ENCODE measurements at regions not wholly inside any gene's neighbourhood (a gene's known extent, or its start where the extent isn't known, plus 50 kb on each side); places are given as distances from the start of the nearest gene placed in this dataset.

DNA sequence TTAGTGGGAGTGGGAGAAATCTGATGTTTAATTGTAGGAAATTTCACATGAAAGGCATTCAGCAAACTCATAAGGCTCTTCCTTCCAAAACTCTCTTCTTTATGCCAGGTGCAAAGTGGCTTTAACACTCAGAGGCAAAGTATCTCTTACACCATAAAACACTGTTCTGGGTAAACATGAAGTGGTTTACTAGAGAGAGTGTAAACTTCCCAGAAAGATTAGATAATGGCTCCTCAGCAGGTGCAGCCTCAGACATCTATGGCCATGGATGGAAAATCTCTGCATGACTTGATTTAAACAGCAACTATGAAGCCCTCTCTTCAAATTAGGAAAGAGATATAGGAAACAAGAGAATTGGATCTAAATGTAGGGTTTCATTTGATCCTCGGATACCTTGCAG, 583.1 kb upstream of the SALL1 start:
- no peak overlapping the region for H3K4me3 ChIP-seq
- H3K9ac ChIP-seq (ENCODE audit: insufficient read length), result no peak overlapping the region
- no peak overlapping the region for H3K27ac ChIP-seq
- DNase-seq (ENCODE audit: low read depth, low spot score), result no peak
- no peak for TF ChIP-seq POLR2AphosphoS5 (IDR thresholded peaks at IDR 0.05; ENCODE audit: borderline replicate concordance, low read depth, low read length)
- no peak for TF ChIP-seq FOXP2 (optimal IDR thresholded peaks at IDR 0.05; ENCODE audit: control extremely low read depth, extremely low read length, insufficient read depth)
- TF ChIP-seq EZH2 (IDR thresholded peaks at IDR 0.05), result no peak
- no peaks in the 10 kb centered on the region for H3K36me3 ChIP-seq (ENCODE audit: insufficient read depth, low read length)
- no peaks in the 10 kb centered on the region for H3K9me3 ChIP-seq (ENCODE audit: low read depth, low read length)

DNA sequence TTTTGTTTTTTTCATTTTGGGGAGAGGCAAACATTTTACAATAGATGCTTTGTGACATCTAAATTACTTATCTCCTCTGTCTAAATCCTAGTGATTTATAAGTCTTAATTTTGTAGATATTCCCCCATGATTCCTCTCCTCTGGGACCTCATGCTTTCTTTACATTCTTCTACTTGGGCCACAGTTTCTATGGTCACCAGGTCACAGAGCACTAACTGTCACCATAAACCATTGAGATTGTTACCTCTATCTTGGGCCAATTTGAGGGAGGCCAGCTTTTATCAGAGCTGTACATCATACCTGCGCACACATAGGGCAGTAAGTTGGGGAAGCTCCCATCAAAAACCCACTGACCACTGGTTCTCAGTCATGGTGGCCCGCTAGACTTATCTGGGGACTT, 582.1 kb upstream of the SALL1 start:
- no peak for DNase-seq (ENCODE audit: low read depth, low spot score)
- Histone ChIP-seq H3K9ac (ENCODE audit: insufficient read length) (no peak overlapping the region), H3K36me3 (ENCODE audit: insufficient read depth, low read length) (no peaks in the 10 kb centered on the region), H3K27ac (no peak overlapping the region), H3K4me3 (no peak overlapping the region), H3K9me3 (ENCODE audit: low read depth, low read length) (no peaks in the 10 kb centered on the region)
- TF ChIP-seq FOXP2 (optimal IDR thresholded peaks at IDR 0.05; ENCODE audit: control extremely low read depth, extremely low read length, insufficient read depth) (no peak), EZH2 (IDR thresholded peaks at IDR 0.05) (no peak), POLR2AphosphoS5 (IDR thresholded peaks at IDR 0.05; ENCODE audit: borderline replicate concordance, low read depth, low read length) (no peak)

DNA sequence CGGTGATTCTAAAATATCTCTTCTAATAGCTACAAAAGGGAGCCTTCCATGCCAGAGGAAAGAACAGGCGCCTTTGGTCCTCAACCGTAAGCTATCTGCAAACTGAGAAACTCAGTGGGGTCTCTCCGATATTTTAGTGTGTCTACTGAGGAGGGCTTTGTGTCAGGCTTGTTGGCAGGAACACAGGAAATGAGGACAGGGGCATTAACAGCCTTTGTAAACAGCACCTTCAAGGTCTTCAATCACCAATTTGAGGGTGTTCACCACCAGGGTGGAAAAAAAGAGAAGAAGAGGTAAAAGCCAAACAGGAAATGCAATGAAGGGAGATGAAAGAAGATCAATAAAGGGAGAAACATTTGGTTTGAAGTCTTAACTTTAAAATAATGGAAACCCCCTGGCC, 580.1 kb upstream of the SALL1 start:
- DNase-seq (ENCODE audit: low read depth, low spot score), result no peak
- H3K27ac ChIP-seq, result no peak overlapping the region
- no peak overlapping the region for H3K9ac ChIP-seq (ENCODE audit: insufficient read length)
- no peaks in the 10 kb centered on the region for H3K9me3 ChIP-seq (ENCODE audit: low read depth, low read length)
- TF ChIP-seq EZH2 (IDR thresholded peaks at IDR 0.05), result no peak
- TF ChIP-seq FOXP2 (optimal IDR thresholded peaks at IDR 0.05; ENCODE audit: control extremely low read depth, extremely low read length, insufficient read depth), result no peak
- TF ChIP-seq POLR2AphosphoS5 (IDR thresholded peaks at IDR 0.05; ENCODE audit: borderline replicate concordance, low read depth, low read length), result no peak
- H3K36me3 ChIP-seq (ENCODE audit: insufficient read depth, low read length), result no peaks in the 10 kb centered on the region
- no peak overlapping the region for H3K4me3 ChIP-seq

DNA sequence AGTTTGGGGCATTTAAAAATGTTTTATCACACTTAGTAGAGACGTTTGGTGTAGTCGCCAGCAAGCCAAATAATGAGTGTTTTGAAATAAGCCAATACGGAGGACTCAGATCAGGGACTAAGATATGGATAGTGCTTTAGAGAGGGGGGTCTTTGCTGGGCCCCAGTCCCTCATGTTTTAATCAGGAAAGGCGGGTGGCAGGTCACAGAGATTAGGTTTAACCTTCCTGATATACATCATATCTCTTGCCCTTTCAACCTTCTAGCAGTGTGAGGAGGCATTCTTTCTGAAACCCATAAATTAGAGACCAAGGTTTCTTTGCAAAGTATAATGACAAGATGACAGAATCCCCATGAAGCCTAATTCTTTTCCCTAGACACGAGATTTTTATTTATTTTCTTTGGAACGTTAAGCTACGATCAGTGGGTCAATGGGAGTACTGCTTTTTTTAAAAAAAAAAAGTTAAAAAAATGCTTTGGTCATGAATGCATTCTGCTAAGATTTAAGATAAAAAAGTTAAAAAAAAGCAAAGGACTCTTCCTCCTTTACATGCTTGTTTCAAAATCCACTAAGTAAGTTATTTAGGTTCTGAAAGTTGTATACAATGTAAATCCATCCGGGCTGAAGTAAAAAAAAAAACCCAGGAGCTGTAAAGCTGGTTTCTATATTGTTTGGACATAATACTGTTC, 572.1 kb upstream of the SALL1 start:
- Histone ChIP-seq H3K9ac (ENCODE audit: insufficient read length) (no peak overlapping the region), H3K9me3 (ENCODE audit: low read depth, low read length) (no peaks in the 10 kb centered on the region), H3K36me3 (ENCODE audit: insufficient read depth, low read length) (no peaks in the 10 kb centered on the region), H3K4me3 (no peak overlapping the region), H3K27ac (no peak overlapping the region)
- DNase-seq (ENCODE audit: low read depth, low spot score), result no peak
- TF ChIP-seq EZH2 (IDR thresholded peaks at IDR 0.05) (no peak), FOXP2 (optimal IDR thresholded peaks at IDR 0.05; ENCODE audit: control extremely low read depth, extremely low read length, insufficient read depth) (no peak), POLR2AphosphoS5 (IDR thresholded peaks at IDR 0.05; ENCODE audit: borderline replicate concordance, low read depth, low read length) (no peak)

DNA sequence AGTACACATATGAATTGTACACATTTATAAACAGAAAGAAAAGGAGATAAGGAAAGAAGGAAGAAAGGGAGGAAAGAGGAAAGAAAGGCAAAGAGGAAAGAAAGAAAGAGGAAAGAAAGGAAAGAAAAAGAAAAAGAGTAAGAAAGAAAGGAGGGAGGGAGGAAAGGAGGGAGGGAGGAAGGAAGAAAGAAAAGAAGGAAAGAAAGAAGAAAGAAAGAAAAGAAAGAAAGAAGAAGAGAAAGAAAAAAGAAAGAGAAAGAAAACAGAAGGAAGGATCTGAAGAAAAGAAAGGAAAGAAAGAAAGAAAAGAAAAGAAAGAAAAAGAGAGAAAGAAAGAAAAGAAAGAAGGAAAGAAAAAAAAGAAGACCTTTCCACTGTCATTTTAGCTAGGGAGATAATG, 571.4 kb upstream of the SALL1 start:
- H3K36me3 ChIP-seq (ENCODE audit: insufficient read depth, low read length), result no peaks in the 10 kb centered on the region
- DNase-seq (ENCODE audit: low read depth, low spot score), result no peak
- no peaks in the 10 kb centered on the region for H3K9me3 ChIP-seq (ENCODE audit: low read depth, low read length)
- H3K27ac ChIP-seq, result no peak overlapping the region
- TF ChIP-seq POLR2AphosphoS5 (IDR thresholded peaks at IDR 0.05; ENCODE audit: borderline replicate concordance, low read depth, low read length) (no peak), FOXP2 (optimal IDR thresholded peaks at IDR 0.05; ENCODE audit: control extremely low read depth, extremely low read length, insufficient read depth) (no peak), EZH2 (IDR thresholded peaks at IDR 0.05) (no peak)
- no peak overlapping the region for H3K9ac ChIP-seq (ENCODE audit: insufficient read length)
- no peak overlapping the region for H3K4me3 ChIP-seq

DNA sequence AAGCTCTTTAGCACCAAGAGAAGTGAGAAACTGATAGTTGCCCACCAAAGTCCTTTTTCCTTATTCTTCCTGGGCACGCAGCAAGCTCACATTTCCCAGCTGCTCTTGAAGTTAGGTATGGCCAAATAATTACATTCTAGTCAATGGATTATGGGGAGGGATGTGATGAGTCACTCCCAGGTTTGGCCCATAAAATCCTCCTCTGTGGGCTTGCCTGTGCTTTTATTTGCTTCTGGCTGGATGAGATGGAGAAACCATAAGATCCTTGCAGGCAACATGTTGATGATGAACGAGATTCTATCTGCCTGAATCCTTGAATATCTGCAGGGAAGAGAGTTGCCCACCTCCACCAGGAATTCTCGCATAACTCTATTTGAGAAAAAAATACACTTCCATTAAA, 568.3 kb upstream of the SALL1 start:
- Histone ChIP-seq H3K27ac (no peak overlapping the region), H3K9ac (ENCODE audit: insufficient read length) (no peak overlapping the region), H3K9me3 (ENCODE audit: low read depth, low read length) (no peaks in the 10 kb centered on the region), H3K36me3 (ENCODE audit: insufficient read depth, low read length) (no peaks in the 10 kb centered on the region), H3K4me3 (no peak overlapping the region)
- DNase-seq (ENCODE audit: low read depth, low spot score), result no peak
- TF ChIP-seq POLR2AphosphoS5 (IDR thresholded peaks at IDR 0.05; ENCODE audit: borderline replicate concordance, low read depth, low read length), result no peak
- TF ChIP-seq FOXP2 (optimal IDR thresholded peaks at IDR 0.05; ENCODE audit: control extremely low read depth, extremely low read length, insufficient read depth), result no peak
- TF ChIP-seq EZH2 (IDR thresholded peaks at IDR 0.05), result no peak

DNA sequence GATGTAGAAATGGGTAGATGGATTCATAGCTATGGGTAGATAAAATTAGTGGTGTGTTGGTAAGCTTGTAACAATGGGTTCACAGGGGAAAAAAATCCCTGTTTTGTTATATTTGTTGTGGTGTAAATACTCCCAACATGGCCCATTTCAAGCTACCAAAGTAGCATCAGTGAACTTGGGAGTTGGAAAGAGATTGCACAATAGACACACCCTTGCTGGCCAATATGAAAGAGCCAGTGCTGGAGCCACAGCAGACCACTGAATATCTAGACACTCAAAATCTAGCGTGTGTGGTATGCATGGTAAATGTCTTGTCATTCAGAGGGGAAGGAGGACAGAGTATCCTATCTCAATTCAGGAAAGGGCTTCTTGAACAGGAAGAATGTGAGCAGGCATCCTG, 565.1 kb upstream of the SALL1 start:
- no peaks in the 10 kb centered on the region for H3K9me3 ChIP-seq (ENCODE audit: low read depth, low read length)
- no peak for DNase-seq (ENCODE audit: low read depth, low spot score)
- no peak for TF ChIP-seq POLR2AphosphoS5 (IDR thresholded peaks at IDR 0.05; ENCODE audit: borderline replicate concordance, low read depth, low read length)
- no peak overlapping the region for H3K27ac ChIP-seq
- H3K9ac ChIP-seq (ENCODE audit: insufficient read length), result no peak overlapping the region
- H3K36me3 ChIP-seq (ENCODE audit: insufficient read depth, low read length), result no peaks in the 10 kb centered on the region
- no peak overlapping the region for H3K4me3 ChIP-seq

DNA sequence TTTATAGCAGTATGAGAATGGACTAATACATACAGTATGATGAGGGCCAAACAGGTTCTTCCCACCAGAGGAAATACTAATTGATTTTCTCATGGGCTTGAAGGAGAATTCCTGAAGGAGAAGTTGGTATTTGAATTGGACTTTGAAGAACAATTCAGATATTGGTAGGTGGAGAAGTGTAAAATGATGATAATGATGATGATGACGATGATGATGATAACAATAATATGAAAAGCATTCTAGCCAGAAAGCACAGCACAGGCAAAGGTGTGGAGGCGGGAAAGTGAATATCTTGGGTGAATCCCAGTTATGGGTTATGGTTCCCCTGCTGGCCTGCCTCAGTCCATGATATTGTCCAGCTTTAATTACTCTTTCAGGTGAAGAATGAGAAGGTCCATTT, 562.4 kb upstream of the SALL1 start:
- Histone ChIP-seq H3K9ac (ENCODE audit: insufficient read length) (no peak overlapping the region), H3K36me3 (ENCODE audit: insufficient read depth, low read length) (no peaks in the 10 kb centered on the region), H3K4me3 (no peak overlapping the region), H3K27ac (no peak overlapping the region), H3K9me3 (ENCODE audit: low read depth, low read length) (no peaks in the 10 kb centered on the region)
- TF ChIP-seq POLR2AphosphoS5 (IDR thresholded peaks at IDR 0.05; ENCODE audit: borderline replicate concordance, low read depth, low read length), result no peak
- TF ChIP-seq FOXP2 (optimal IDR thresholded peaks at IDR 0.05; ENCODE audit: control extremely low read depth, extremely low read length, insufficient read depth), result no peak
- TF ChIP-seq EZH2 (IDR thresholded peaks at IDR 0.05), result no peak
- DNase-seq (ENCODE audit: low read depth, low spot score), result no peak

DNA sequence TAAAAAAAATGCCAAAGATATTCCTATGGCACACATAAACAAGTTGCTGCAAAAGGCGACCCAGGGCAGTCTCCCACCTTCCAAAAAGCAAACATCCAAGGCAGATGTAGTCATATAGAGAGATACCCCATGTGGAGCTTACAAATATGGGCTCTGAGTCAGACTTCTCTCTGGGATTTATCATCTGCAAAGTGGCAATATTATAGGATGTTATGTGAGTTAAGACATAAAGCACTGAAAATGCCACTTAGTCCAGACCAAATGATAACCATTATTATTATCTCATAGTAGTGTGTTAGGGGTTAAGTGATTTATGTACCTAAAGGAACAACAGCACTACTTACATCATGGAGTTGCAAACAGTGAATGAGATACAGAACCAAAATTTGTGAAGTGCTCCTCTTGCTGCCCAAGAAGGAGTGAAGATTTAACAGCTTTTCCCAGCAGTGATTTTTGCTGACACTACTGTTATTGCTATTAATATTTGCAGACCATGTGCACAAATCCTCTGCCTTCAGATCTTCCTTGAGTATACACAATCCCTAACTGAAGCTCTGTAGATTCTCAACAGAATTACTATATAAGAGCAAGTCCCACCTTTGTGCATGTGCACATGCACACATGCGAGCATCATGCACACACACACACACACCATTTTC, 560.0 kb upstream of the SALL1 start:
- H3K27ac ChIP-seq, result no peak overlapping the region
- no peak for TF ChIP-seq EZH2 (IDR thresholded peaks at IDR 0.05)
- TF ChIP-seq FOXP2 (optimal IDR thresholded peaks at IDR 0.05; ENCODE audit: control extremely low read depth, extremely low read length, insufficient read depth), result no peak
- TF ChIP-seq POLR2AphosphoS5 (IDR thresholded peaks at IDR 0.05; ENCODE audit: borderline replicate concordance, low read depth, low read length), result no peak
- DNase-seq (ENCODE audit: low read depth, low spot score), result no peak

More for the DNA sequence above, 560.0 kb upstream of the SALL1 start:
- Histone ChIP-seq H3K36me3 (ENCODE audit: insufficient read depth, low read length) (no peaks in the 10 kb centered on the region), H3K9ac (ENCODE audit: insufficient read length) (no peak overlapping the region), H3K4me3 (no peak overlapping the region), H3K9me3 (ENCODE audit: low read depth, low read length) (no peaks in the 10 kb centered on the region)

Data from SK-N-MC (cell line).